ENCODE measurements at regions not wholly inside any gene's neighbourhood (a gene's known extent, or its start where the extent isn't known, plus 50 kb on each side); places are given as distances from the start of the nearest gene placed in this dataset.

DNA sequence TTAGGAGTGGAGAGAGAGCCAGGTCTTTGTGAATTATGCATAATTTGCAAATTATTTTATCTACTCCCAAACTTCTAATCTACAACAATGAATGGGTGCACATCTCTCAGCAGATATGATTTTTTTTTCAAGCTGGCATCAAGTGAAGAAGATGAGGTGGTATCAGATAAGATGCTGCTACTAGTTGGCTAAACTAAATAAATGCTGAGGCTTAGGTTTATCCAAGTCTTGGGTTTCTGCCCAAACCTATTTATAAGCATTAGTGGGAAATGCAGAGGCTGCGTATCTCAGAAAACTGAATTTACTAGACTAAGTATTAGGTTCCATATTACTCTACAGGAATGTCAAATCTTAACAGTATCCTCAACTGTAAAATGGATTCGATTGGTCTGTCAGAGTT lies 703.0 kb upstream of the CELF2 start:
- H3K27ac ChIP-seq, result no peak overlapping the region
- no peaks in the 10 kb centered on the region for H3K9me3 ChIP-seq
- no peak for DNase-seq
- intact Hi-C loops (cut with DNase I), result no loop called here
- no peaks in the 10 kb centered on the region for H3K36me3 ChIP-seq
- no peaks in the 10 kb centered on the region for H3K27me3 ChIP-seq (ENCODE audit: low read depth)
- no peaks in the 10 kb centered on the region for H3K4me1 ChIP-seq
- ATAC-seq, result no peak
- TF ChIP-seq CTCF (IDR thresholded peaks at IDR 0.05), result no peak
- no peak overlapping the region for H3K4me3 ChIP-seq

GRCh38 chr10:10315989-10316388 lies 701.7 kb upstream of the CELF2 start:
- no peak overlapping the region for H3K27ac ChIP-seq
- intact Hi-C loops (cut with DNase I), result no loop called here
- H3K4me3 ChIP-seq, result no peak overlapping the region
- TF ChIP-seq CTCF (IDR thresholded peaks at IDR 0.05), result no peak
- DNase-seq (no peak), ATAC-seq (no peak)
- H3K36me3 ChIP-seq, result no peaks in the 10 kb centered on the region
- H3K4me1 ChIP-seq, result no peaks in the 10 kb centered on the region
- H3K27me3 ChIP-seq (ENCODE audit: low read depth), result no peaks in the 10 kb centered on the region
- no peaks in the 10 kb centered on the region for H3K9me3 ChIP-seq

- no peak for TF ChIP-seq CTCF (IDR thresholded peaks at IDR 0.05)
Observed at GRCh38 chr10:10317151-10317550, 700.5 kb upstream of the CELF2 start.

DNA sequence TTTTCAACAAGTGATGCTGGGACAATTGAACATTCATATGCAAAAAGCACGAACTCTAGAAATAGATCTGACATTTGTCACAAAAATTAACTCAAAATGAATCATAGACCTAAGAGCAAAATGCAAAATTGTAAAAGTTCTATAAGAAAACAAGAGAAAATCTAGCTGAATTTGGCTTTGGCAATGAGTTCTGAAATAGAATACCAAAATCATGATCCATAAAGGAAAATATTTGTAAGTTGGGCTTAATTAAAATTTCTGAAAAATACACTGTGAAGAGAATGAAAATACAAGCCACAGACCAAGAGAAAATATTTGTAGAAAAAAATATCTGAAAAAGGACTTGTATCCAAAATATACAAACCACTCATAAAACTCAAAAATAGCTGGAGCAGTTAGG lies 698.8 kb upstream of the CELF2 start:
- Histone ChIP-seq H3K27ac (no peak overlapping the region), H3K9me3 (no peaks in the 10 kb centered on the region), H3K27me3 (ENCODE audit: low read depth) (no peaks in the 10 kb centered on the region), H3K36me3 (no peaks in the 10 kb centered on the region), H3K4me1 (no peaks in the 10 kb centered on the region), H3K4me3 (no peak overlapping the region)
- ATAC-seq, result no peak
- intact Hi-C loops (cut with DNase I), result no loop called here
- TF ChIP-seq CTCF (IDR thresholded peaks at IDR 0.05), result no peak
- no peak for DNase-seq

More at GRCh38 chr10:10317151-10317550, 700.5 kb upstream of the CELF2 start:
- no peaks in the 10 kb centered on the region for H3K36me3 ChIP-seq
- DNase-seq (no peak), ATAC-seq (no peak)
- H3K4me3 ChIP-seq, result no peak overlapping the region
- H3K27me3 ChIP-seq (ENCODE audit: low read depth), result no peaks in the 10 kb centered on the region
- H3K27ac ChIP-seq, result no peak overlapping the region
- intact Hi-C loops (cut with DNase I), result no loop called here
- no peaks in the 10 kb centered on the region for H3K4me1 ChIP-seq
- no peaks in the 10 kb centered on the region for H3K9me3 ChIP-seq

DNA sequence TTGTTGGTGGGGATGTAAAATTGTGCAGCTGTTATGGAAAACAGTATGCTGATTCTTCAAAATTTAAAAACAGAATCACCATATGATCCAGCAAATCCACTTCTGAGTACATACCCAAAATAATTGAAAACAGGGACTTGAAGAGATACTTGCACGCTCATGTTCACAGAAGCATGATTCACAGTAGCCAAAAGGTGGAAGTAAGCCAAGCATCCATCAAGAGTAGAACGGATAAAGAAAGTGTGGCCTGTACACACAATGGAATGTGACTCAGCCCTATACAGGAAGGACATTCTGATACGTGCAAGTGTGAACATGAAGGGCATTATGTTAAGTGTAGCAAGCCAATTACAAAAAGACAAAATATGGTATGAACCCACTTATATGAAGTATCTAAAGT lies 696.7 kb upstream of the CELF2 start:
- TF ChIP-seq CTCF (IDR thresholded peaks at IDR 0.05), result no peak
- Histone ChIP-seq H3K27ac (no peak overlapping the region), H3K27me3 (ENCODE audit: low read depth) (no peaks in the 10 kb centered on the region), H3K4me1 (no peaks in the 10 kb centered on the region), H3K4me3 (no peak overlapping the region), H3K36me3 (no peaks in the 10 kb centered on the region), H3K9me3 (no peaks in the 10 kb centered on the region)
- no peak for DNase-seq
- ATAC-seq, result no peak
- intact Hi-C loops (cut with DNase I), result no loop called here

DNA sequence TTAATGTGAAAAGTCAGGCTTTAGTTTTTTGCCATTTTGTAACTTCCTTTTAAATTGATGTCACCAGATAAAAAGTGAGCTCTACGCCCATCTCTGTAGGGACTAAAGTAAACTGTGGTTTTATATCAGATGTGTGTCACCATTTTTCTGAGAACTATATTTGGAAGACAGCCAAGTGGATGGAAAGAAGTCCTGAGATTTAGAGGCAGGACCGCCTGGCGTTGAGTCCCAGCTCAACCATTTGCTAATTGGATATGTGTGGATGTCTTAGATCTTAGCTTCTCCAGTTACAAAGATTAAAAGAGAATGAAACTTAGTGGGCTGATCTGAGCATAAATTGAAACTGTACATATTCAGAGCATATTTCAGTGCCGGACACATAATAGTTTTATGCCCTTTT lies 691.6 kb upstream of the CELF2 start:
- Histone ChIP-seq H3K36me3 (no peaks in the 10 kb centered on the region), H3K27me3 (ENCODE audit: low read depth) (no peaks in the 10 kb centered on the region), H3K27ac (no peak overlapping the region), H3K9me3 (no peaks in the 10 kb centered on the region), H3K4me3 (no peak overlapping the region), H3K4me1 (no peaks in the 10 kb centered on the region)
- ATAC-seq (no peak), DNase-seq (no peak)
- intact Hi-C loops (cut with DNase I), result no loop called here
- no peak for TF ChIP-seq CTCF (IDR thresholded peaks at IDR 0.05)
